SK-N-SH (cell line): ENCODE measurements at regions not wholly inside any gene's neighbourhood (a gene's known extent, or its start where the extent isn't known, plus 50 kb on each side); places are given as distances from the start of the nearest gene placed in this dataset.

Experiments
- CTCF ChIA-PET: fragments of 300-600, 350-600 bp; formaldehyde crosslinking; extraction: SDS; loops from one replicate; lab custom pipeline; 2021; lab: Yijun Ruan, JAX
- POLR2A ChIA-PET: fragments of 350-600 bp; sonication (Branson Sonifier 250); formaldehyde crosslinking; extraction: SDS; loops from one replicate; lab custom pipeline; 2020; ENCODE audit warnings: antibody characterized with exemption, inconsistent platforms; lab: Yijun Ruan, JAX
- DNase-seq: peaks from one replicate; pipeline ENCODE4 v3.0.0; 2012
- H2AFZ ChIP-seq: fragments of 200-600 bp; sonication (generic); 2 replicates; pipeline ENCODE4 v1.8.1; 2016; ENCODE audit warnings: antibody characterized with exemption, mild to moderate bottlenecking, low read depth
- H3F3A ChIP-seq: fragments of 200-600 bp; sonication (generic); replicated peaks from 2 replicates; pipeline ENCODE3; 2016; ENCODE audit warnings: antibody characterized with exemption, mild to moderate bottlenecking; ENCODE audit not compliant: insufficient read depth
- H3K27ac ChIP-seq, 2 experiments: fragments of 200-500 bp in 1 of 2; fragments of 200-600 bp in 1 of 2; sonication (Bioruptor generic) in 1 of 2; sonication (generic), shearing (Covaris generic) in 1 of 2; 2 replicates each; pipeline versions ENCODE4 v1.5.1 to v1.6.1; 2014 to 2016; ENCODE audit warnings: low read depth in 2 of 2, inconsistent platforms in 1 of 2, low read length in 1 of 2, mild to moderate bottlenecking in 1 of 2, mixed read lengths in 1 of 2
- H3K27me3 ChIP-seq: fragments of 200-600 bp; sonication (generic), shearing (Covaris generic); 2 replicates; pipeline ENCODE4 v1.6.1; 2016; ENCODE audit warnings: mixed run types; ENCODE audit not compliant: insufficient read depth
- H3K36me3 ChIP-seq, 2 experiments: fragments of 200-500 bp in 1 of 2; fragments of 200-600 bp in 1 of 2; sonication (Bioruptor generic) in 1 of 2; sonication (generic) in 1 of 2; replicated peaks in 1 of 2; 2 replicates each; pipeline versions ENCODE3 to v1.5.1; 2014 to 2016; ENCODE audit warnings: low read length in 1 of 2, mild to moderate bottlenecking in 1 of 2; ENCODE audit not compliant: insufficient read depth in 2 of 2, control insufficient read depth in 1 of 2
- H3K4me1 ChIP-seq, 2 experiments: fragments of 200-500 bp in 1 of 2; fragments of 200-600 bp in 1 of 2; sonication (Bioruptor generic) in 1 of 2; sonication (generic), shearing (Covaris generic) in 1 of 2; 2 replicates each; pipeline versions ENCODE4 v1.5.1 to v1.6.1; 2014 to 2016; ENCODE audit warnings: low read depth in 1 of 2, low read length in 1 of 2, mixed run types in 1 of 2; ENCODE audit not compliant: insufficient read depth in 2 of 2, control insufficient read depth in 1 of 2
- H3K4me2 ChIP-seq: fragments of 200-600 bp; sonication (generic), shearing (Covaris generic); 2 replicates; pipeline ENCODE4 v1.6.1; 2017; ENCODE audit warnings: mixed run types
- H3K4me3 ChIP-seq, 2 experiments: fragments of 200-500 bp in 1 of 2; fragments of 200-600 bp in 1 of 2; sonication (Bioruptor generic) in 1 of 2; sonication (generic), shearing (Covaris generic) in 1 of 2; 2 replicates each; pipeline versions ENCODE4 v1.5.1 to v1.8.1; 2014 to 2016; ENCODE audit warnings: low read depth in 2 of 2, inconsistent platforms in 1 of 2, low read length in 1 of 2, mild to moderate bottlenecking in 1 of 2, mixed read lengths in 1 of 2, moderate library complexity in 1 of 2
- H3K79me2 ChIP-seq: fragments of 200-600 bp; sonication (generic); 2 replicates; pipeline ENCODE4 v1.8.1; 2017; ENCODE audit warnings: mild to moderate bottlenecking; ENCODE audit not compliant: insufficient read depth
- H3K9ac ChIP-seq: fragments of 200-600 bp; sonication (generic); 2 replicates; pipeline ENCODE4 v1.6.1; 2017; ENCODE audit warnings: mixed run types
- H3K9me2 ChIP-seq: fragments of 200-600 bp; sonication (generic); 2 replicates; pipeline ENCODE4 v1.6.1; 2017; ENCODE audit warnings: mixed run types
- H3K9me3 ChIP-seq: fragments of 200-600 bp; sonication (generic); 2 replicates; pipeline ENCODE4 v1.6.1; 2017; ENCODE audit warnings: mixed run types, mild to moderate bottlenecking, moderate library complexity
- H4K20me1 ChIP-seq: fragments of 200-600 bp; sonication (generic); 2 replicates; pipeline ENCODE4 v1.6.1; 2017; ENCODE audit warnings: mild to moderate bottlenecking, mixed run types; ENCODE audit not compliant: insufficient read depth
- CHD2 ChIP-seq: fragments of 150-350 bp; IDR thresholded peaks from 2 replicates; pipeline ENCODE4 v1.6.1; 2018; ENCODE audit warnings: low read length; ENCODE audit not compliant: partially characterized antibody
- CTCF ChIP-seq: fragments of 200-600 bp; sonication (generic); IDR thresholded peaks from 2 replicates; pipeline ENCODE4 v1.6.1; 2017; ENCODE audit warnings: antibody characterized with exemption, mild to moderate bottlenecking, moderate library complexity
- EP300 ChIP-seq, 2 experiments: IDR thresholded peaks; 2 replicates each; pipeline versions ENCODE4 v1.4.0 to v1.6.1; 2012; ENCODE audit warnings: borderline replicate concordance in 1 of 2, low read depth in 1 of 2, low read length in 1 of 2
- EZH2phosphoT487 ChIP-seq: fragments of 200-600 bp; sonication (generic); IDR thresholded peaks from 2 replicates; pipeline ENCODE4 v1.6.1; 2017; ENCODE audit warnings: low read depth, mixed run types, mild to moderate bottlenecking, antibody characterized with exemption, moderate library complexity, borderline replicate concordance
- FOSL2 ChIP-seq: IDR thresholded peaks from 2 replicates; pipeline ENCODE4 v1.4.0; 2012; ENCODE audit warnings: low read depth, mild to moderate bottlenecking, moderate library complexity, borderline replicate concordance
- FOXJ3 ChIP-seq: sonication (generic); formaldehyde crosslinking; IDR thresholded peaks from 2 replicates; pipeline ENCODE4 v1.5.1; 2020; ENCODE audit warnings: mild to moderate bottlenecking, missing genetic modification reagents
- FOXM1 ChIP-seq: IDR thresholded peaks from 2 replicates; pipeline ENCODE4 v1.4.0; 2012; ENCODE audit warnings: low read depth, mild to moderate bottlenecking
- GATA2 ChIP-seq: sonication (generic); formaldehyde crosslinking; IDR thresholded peaks from 2 replicates; pipeline ENCODE4 v1.5.0; 2020; ENCODE audit warnings: mild to moderate bottlenecking, missing genetic modification reagents
- JUND ChIP-seq: IDR thresholded peaks from 2 replicates; pipeline ENCODE4 v1.4.0; 2012
- MEF2A ChIP-seq: IDR thresholded peaks from 2 replicates; pipeline ENCODE4 v1.4.0; 2012; ENCODE audit warnings: low read depth, borderline replicate concordance
- MXI1 ChIP-seq: IDR thresholded peaks from 2 replicates; pipeline ENCODE4 v1.6.1; 2012; ENCODE audit warnings: mild to moderate bottlenecking, low read depth, low read length, improper control_type of control experiment
- NFIC ChIP-seq: IDR thresholded peaks from 2 replicates; pipeline ENCODE4 v1.4.0; 2012; ENCODE audit warnings: borderline replicate concordance
- PBX3 ChIP-seq: IDR thresholded peaks from 2 replicates; pipeline ENCODE4; 2012
- RFX5 ChIP-seq: IDR thresholded peaks from 2 replicates; pipeline ENCODE4 v1.6.1; 2012; ENCODE audit warnings: mild to moderate bottlenecking, improper control_type of control experiment, low read length
- RXRA ChIP-seq: IDR thresholded peaks from 2 replicates; pipeline ENCODE4 v1.4.0; 2012; ENCODE audit warnings: low read depth, mild to moderate bottlenecking, borderline replicate concordance
- TCF12 ChIP-seq: IDR thresholded peaks from 2 replicates; pipeline ENCODE4 v1.4.0; 2012
- TEAD4 ChIP-seq: IDR thresholded peaks from 2 replicates; pipeline ENCODE4 v1.4.0; 2012; ENCODE audit warnings: mild to moderate bottlenecking, borderline replicate concordance; ENCODE audit not compliant: insufficient read depth
- USF1 ChIP-seq: IDR thresholded peaks from 2 replicates; pipeline ENCODE4 v1.4.0; 2012; ENCODE audit warnings: low read depth, borderline replicate concordance
- WGBS: methylation state at CpG from one replicate; pipeline ENCODE4 v1.1.6; 2017; ENCODE audit warnings: low lambda C conversion rate; 5-methylcytosine and 5-hydroxymethylcytosine counted together

GRCh38 chr9:108045851-108046250 is 556.3 kb upstream of the KLF4 start:
- H3K27me3 ChIP-seq, result no peaks in the 10 kb centered on the region
- no peaks in the 10 kb centered on the region for H4K20me1 ChIP-seq
- peaks cover 0 to 11% of the 10 kb centered on the region in 2 experiments; a peak in 2 of 4 replicates for H3K4me1 ChIP-seq
- POLR2A ChIA-PET, result no interaction called here
- CTCF ChIA-PET, result interaction anchor here (1.5 kb wide), 1 partner anchor 9 kb away, joined by 3 read pairs; no protein-coding TSS in a partner anchor
- H3K27ac ChIP-seq, result no peak overlapping the region
- H3K4me2 ChIP-seq, result no peak overlapping the region
- WGBS, result 58% methylated on average over 1 of the region's 1 CpG
- no peaks in the 10 kb centered on the region for H3K79me2 ChIP-seq
- 0 out of 2 replicates have a peak, but pooled peaks cover 8% of the 10 kb centered on the region for H3K9me3 ChIP-seq
- H2AFZ ChIP-seq, result no peak overlapping the region
- H3K9ac ChIP-seq, result no peak overlapping the region
- peaks cover 22% of the 10 kb centered on the region for H3F3A ChIP-seq
- H3K9me2 ChIP-seq, result no peaks in the 10 kb centered on the region
- H3K4me3 ChIP-seq, result no peak overlapping the region
- DNase-seq, result no peak
- TF ChIP-seq RFX5 (no peak), RXRA (no peak)
- H3K36me3 ChIP-seq, result peaks cover 0 to 6% of the 10 kb centered on the region in 2 experiments

GRCh38 chr9:108043585-108043984 is 554.0 kb upstream of the KLF4 start:
- DNase-seq, result no peak
- TF ChIP-seq FOXM1 (no peak), FOSL2 (no peak), JUND (no peak), MEF2A (no peak), CTCF (no peak), EZH2phosphoT487 (no peak), CHD2 (no peak), FOXJ3 (no peak)
- TF ChIP-seq, all 33 proteins: peak for 0
- no peaks in the 10 kb centered on the region for H3K9me2 ChIP-seq
- no peaks in the 10 kb centered on the region for H4K20me1 ChIP-seq
- no peak overlapping the region for H3K27ac ChIP-seq
- H3K27me3 ChIP-seq, result no peaks in the 10 kb centered on the region
- H3K36me3 ChIP-seq, result peaks cover 0 to 6% of the 10 kb centered on the region in 2 experiments
- no peaks in the 10 kb centered on the region for H3K79me2 ChIP-seq
- ChIA-PET CTCF (no interaction called here), POLR2A (no interaction called here)
- no peak overlapping the region for H2AFZ ChIP-seq
- 57% methylated on average over 1 of the region's 1 CpG for whole genome bisulfite sequencing
- no peak overlapping the region for H3K9ac ChIP-seq
- no peak overlapping the region for H3K4me3 ChIP-seq
- H3K4me1 ChIP-seq, result peaks cover 0 to 9% of the 10 kb centered on the region in 2 experiments; a peak in 1 of 4 replicates
- no peak overlapping the region for H3K4me2 ChIP-seq
- H3F3A ChIP-seq, result peaks cover 12% of the 10 kb centered on the region
- H3K9me3 ChIP-seq, result 0 out of 2 replicates have a peak, but pooled peaks cover 8% of the 10 kb centered on the region

GRCh38 chr9:108041551-108041950 is 552.0 kb upstream of the KLF4 start:
- Histone ChIP-seq H4K20me1 (no peaks in the 10 kb centered on the region), H3K9me2 (no peaks in the 10 kb centered on the region), H3K9ac (no peak overlapping the region), H3K27me3 (no peaks in the 10 kb centered on the region), H3F3A (peaks cover 4% of the 10 kb centered on the region), H3K27ac (0 out of 4 replicates have a peak overlapping the region, but pooled peaks of 1 of the 2 experiments have one; percentile 13), H3K9me3 (0 out of 2 replicates have a peak, but pooled peaks cover 8% of the 10 kb centered on the region), H3K79me2 (no peaks in the 10 kb centered on the region), H2AFZ (no peak overlapping the region), H3K4me3 (no peak overlapping the region), H3K4me2 (peak overlapping the region; percentile 11; the same call in 1 of the 2 replicates), H3K4me1 (0 out of 4 replicates have a peak, but pooled peaks cover 0 to 5% of the 10 kb centered on the region in 2 experiments), H3K36me3 (peaks cover 0 to 6% of the 10 kb centered on the region in 2 experiments)
- POLR2A ChIA-PET, result no interaction called here
- CTCF ChIA-PET, result no interaction called here
- TF ChIP-seq GATA2 (CRISPR knock-in tag) (no peak), JUND (peak; percentile 77), EP300 (IDR thresholded peaks at IDR 0.05; ENCODE audit: borderline replicate concordance in 1 of 2, low read depth in 1 of 2, low read length in 1 of 2) (peak in 1 of 2 experiments; percentile 62; a peak in 1 of 4 replicates), NFIC (peak; percentile 79), FOXM1 (no peak), USF1 (no peak), CHD2 (no peak), PBX3 (peak; percentile 71), MXI1 (no peak), TEAD4 (0 out of 2 replicates have a peak, but pooled peaks have one; percentile 63), FOSL2 (peak; percentile 85), TCF12 (peak; percentile 65)
- 0% methylated on average over 1 of the region's 1 CpG for WGBS
- no peak for DNase-seq
